ENCODE measurements at regions not wholly inside any gene's neighbourhood (a gene's known extent, or its start where the extent isn't known, plus 50 kb on each side); places are given as distances from the start of the nearest gene placed in this dataset.

GRCh38 chr7:36071605-36072004, 81.4 kb upstream of the EEPD1 start:
- no peak for DNase-seq

GRCh38 chr7:36072620-36073019, 80.4 kb upstream of the EEPD1 start:
- DNase-seq = no peak

GRCh38 chr7:36075561-36075960, 77.5 kb upstream of the EEPD1 start:
- DNase-seq = no peak

GRCh38 chr7:36076074-36076473, 77.0 kb upstream of the EEPD1 start:
- DNase-seq = no peak

- no peak for DNase-seq
Measured at GRCh38 chr7:36078816-36079360, 74.2 kb upstream of the EEPD1 start.

GRCh38 chr7:36079446-36080025, 73.5 kb upstream of the EEPD1 start:
- peak; percentile 13 for DNase-seq

- DNase-seq = no peak
Measured at GRCh38 chr7:36080843-36081242, 72.2 kb upstream of the EEPD1 start.

- DNase-seq = no peak
Measured at GRCh38 chr7:36082216-36082615, 70.8 kb upstream of the EEPD1 start.

GRCh38 chr7:36082910-36083309, 70.1 kb upstream of the EEPD1 start:
- DNase-seq = no peak

- DNase-seq = no peak
Measured at GRCh38 chr7:36083626-36084380, 69.3 kb upstream of the EEPD1 start.

GRCh38 chr7:36084485-36085091, 68.5 kb upstream of the EEPD1 start:
- peak; percentile 58 for DNase-seq

GRCh38 chr7:36085096-36085495, 68.0 kb upstream of the EEPD1 start:
- no peak for DNase-seq

- DNase-seq = no peak
Measured at GRCh38 chr7:36086571-36086970, 66.5 kb upstream of the EEPD1 start.

GRCh38 chr7:36088553-36088952, 64.5 kb upstream of the EEPD1 start:
- no peak for DNase-seq

GRCh38 chr7:36088966-36089365, 64.1 kb upstream of the EEPD1 start:
- DNase-seq = no peak

- DNase-seq = peak; percentile 76
Measured at GRCh38 chr7:36090976-36091873, 61.8 kb upstream of the EEPD1 start.

GRCh38 chr7:36091874-36092176, 61.2 kb upstream of the EEPD1 start:
- DNase-seq = no peak

- DNase-seq = no peak
Measured at GRCh38 chr7:36092221-36092771, 60.8 kb upstream of the EEPD1 start.

- DNase-seq = no peak
Measured at GRCh38 chr7:36096460-36097095, 56.5 kb upstream of the EEPD1 start.

GRCh38 chr7:36098096-36098495, 55.0 kb upstream of the EEPD1 start:
- no peak for DNase-seq

GRCh38 chr7:36100226-36100625, 52.8 kb upstream of the EEPD1 start:
- DNase-seq = peak; percentile 86

GRCh38 chr7:36100634-36101033, 52.4 kb upstream of the EEPD1 start:
- peak; percentile 34 for DNase-seq
